ENCODE measurements at regions not wholly inside any gene's neighbourhood (a gene's known extent, or its start where the extent isn't known, plus 50 kb on each side); places are given as distances from the start of the nearest gene placed in this dataset.

- TF ChIP-seq ZBTB2 (IDR thresholded peaks at IDR 0.05), result no peak
- TF ChIP-seq MTF1 (CRISPR knock-in tag; IDR thresholded peaks at IDR 0.05; ENCODE audit: borderline replicate concordance), result no peak
- no peak for TF ChIP-seq EP300 (IDR thresholded peaks at IDR 0.05; ENCODE audit: low read length)
- TF ChIP-seq CSDE1 (IDR thresholded peaks at IDR 0.05), result no peak
- no peak for TF ChIP-seq TCF3 (CRISPR knock-in tag; IDR thresholded peaks at IDR 0.05)
- TF ChIP-seq USF2 (CRISPR knock-in tag; IDR thresholded peaks at IDR 0.05), result no peak
- TF ChIP-seq ZNF507 (tag; conservative IDR thresholded peaks at IDR 0.05), result no peak
- no peak for TF ChIP-seq HMGXB4 (CRISPR knock-in tag; IDR thresholded peaks at IDR 0.05)
- no peak for TF ChIP-seq HMG20A (CRISPR knock-in tag; conservative IDR thresholded peaks at IDR 0.05)
- no peak for TF ChIP-seq ZNF76 (CRISPR knock-in tag; IDR thresholded peaks at IDR 0.05; ENCODE audit: borderline replicate concordance)
- no peak for TF ChIP-seq COPS2 (conservative IDR thresholded peaks at IDR 0.05)
- TF ChIP-seq MIER1 (IDR thresholded peaks at IDR 0.05; ENCODE audit: low read depth), result no peak
- TF ChIP-seq NFIX (CRISPR knock-in tag; IDR thresholded peaks at IDR 0.05; ENCODE audit: low read depth), result no peak
Observed at GRCh38 chr21:15425049-15425448, 304.7 kb upstream of the USP25 start (continued).
